AG10803 (cell line): ENCODE measurements at regions not wholly inside any gene's neighbourhood (a gene's known extent, or its start where the extent isn't known, plus 50 kb on each side); places are given as distances from the start of the nearest gene placed in this dataset.

Experiments used
- DNase-seq: peaks from one replicate; pipeline ENCODE4 v3.0.0; 2010; ENCODE audit warnings: low read depth
- H3K4me3 ChIP-seq: 2 replicates; pipeline ENCODE4 v1.5.1; 2011; ENCODE audit warnings: mild to moderate bottlenecking, low read length, control low read depth
- TF ChIP-seq, protein P1 (sequence below): conservative IDR thresholded peaks from 2 replicates; pipeline ENCODE4 v1.5.1; 2011; ENCODE audit warnings: mild to moderate bottlenecking, low read length, control low read depth, inconsistent platforms

GRCh38 chr10:78798976-78799730 lies 269.6 kb upstream of the ZMIZ1 start:
- no peak overlapping the region for H3K4me3 ChIP-seq
- TF ChIP-seq, protein P1, sequence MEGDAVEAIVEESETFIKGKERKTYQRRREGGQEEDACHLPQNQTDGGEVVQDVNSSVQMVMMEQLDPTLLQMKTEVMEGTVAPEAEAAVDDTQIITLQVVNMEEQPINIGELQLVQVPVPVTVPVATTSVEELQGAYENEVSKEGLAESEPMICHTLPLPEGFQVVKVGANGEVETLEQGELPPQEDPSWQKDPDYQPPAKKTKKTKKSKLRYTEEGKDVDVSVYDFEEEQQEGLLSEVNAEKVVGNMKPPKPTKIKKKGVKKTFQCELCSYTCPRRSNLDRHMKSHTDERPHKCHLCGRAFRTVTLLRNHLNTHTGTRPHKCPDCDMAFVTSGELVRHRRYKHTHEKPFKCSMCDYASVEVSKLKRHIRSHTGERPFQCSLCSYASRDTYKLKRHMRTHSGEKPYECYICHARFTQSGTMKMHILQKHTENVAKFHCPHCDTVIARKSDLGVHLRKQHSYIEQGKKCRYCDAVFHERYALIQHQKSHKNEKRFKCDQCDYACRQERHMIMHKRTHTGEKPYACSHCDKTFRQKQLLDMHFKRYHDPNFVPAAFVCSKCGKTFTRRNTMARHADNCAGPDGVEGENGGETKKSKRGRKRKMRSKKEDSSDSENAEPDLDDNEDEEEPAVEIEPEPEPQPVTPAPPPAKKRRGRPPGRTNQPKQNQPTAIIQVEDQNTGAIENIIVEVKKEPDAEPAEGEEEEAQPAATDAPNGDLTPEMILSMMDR = no peak
- DNase-seq = no peak

DNA sequence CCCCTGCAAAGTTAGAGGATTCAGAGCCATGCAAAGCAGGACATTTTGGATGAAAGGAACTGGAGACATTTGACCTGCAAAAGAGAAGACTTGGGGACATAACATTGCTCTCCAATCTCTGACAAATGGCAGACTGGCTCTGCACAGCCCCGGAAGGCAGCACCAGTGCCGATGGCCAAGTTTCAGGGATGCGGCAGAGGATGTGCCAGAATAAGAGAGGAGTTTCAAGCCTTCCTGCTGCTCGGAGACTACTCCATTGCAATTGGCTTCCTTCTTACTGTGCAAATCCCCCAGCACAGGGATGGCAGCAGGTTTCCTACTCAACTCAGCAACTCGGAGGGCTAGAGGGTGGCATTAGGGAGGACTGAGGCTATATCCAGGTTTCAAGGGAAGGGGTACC lies 268.8 kb upstream of the ZMIZ1 start:
- no peak for DNase-seq
- H3K4me3 ChIP-seq = no peak overlapping the region
- TF ChIP-seq, protein P1 = no peak

GRCh38 chr10:78800535-78801320 lies 268.0 kb upstream of the ZMIZ1 start:
- no peak for DNase-seq
- TF ChIP-seq, protein P1 = no peak
- H3K4me3 ChIP-seq = no peak overlapping the region

DNA sequence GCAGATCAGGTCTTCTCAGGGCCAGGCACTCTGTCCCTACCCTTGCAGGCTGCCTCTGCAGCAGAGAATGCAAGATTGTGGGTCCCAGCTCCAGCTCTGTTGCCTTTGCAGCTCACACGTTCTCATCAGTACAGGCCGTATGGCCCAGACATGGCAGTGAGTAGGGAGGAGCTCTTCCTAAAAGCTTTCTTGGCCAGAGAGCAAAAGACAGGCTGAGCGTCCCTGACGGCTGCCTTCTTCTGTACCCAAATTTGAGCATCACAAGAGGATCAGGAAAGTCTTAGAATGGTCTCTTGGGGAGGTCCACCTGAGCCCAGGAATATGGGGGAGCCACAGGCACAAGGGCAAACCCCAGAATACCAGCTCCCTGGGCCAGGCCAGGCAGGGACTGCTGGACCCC lies 266.3 kb upstream of the ZMIZ1 start:
- H3K4me3 ChIP-seq = peak overlapping the region; percentile 3; the same call in 1 of the 2 replicates
- DNase-seq = peak; percentile 37
- TF ChIP-seq, protein P1 = no peak

DNA sequence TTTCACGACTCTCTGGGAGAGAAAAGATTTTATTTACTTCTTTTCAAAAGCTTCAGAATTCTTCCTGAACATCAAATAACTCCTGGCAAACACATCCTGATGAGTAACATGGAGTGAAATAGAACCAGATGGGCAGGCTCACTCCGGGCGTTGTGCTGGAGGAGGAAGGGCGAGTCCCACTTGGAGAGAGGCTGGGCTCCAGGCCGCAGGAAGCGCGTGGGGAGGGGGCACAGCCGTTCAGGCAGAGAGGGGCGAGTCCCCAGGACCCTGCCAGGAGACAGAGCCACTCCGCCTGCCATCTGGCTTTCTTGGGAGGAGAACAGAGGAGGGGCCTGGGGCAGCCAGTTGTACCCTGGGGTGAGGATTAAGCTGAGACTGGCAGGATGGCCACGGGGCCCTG lies 265.9 kb upstream of the ZMIZ1 start:
- DNase-seq = peak; percentile 85
- H3K4me3 ChIP-seq = 0 out of 2 replicates have a peak overlapping the region, but pooled peaks have one; percentile 3
- TF ChIP-seq, protein P1 = no peak

DNA sequence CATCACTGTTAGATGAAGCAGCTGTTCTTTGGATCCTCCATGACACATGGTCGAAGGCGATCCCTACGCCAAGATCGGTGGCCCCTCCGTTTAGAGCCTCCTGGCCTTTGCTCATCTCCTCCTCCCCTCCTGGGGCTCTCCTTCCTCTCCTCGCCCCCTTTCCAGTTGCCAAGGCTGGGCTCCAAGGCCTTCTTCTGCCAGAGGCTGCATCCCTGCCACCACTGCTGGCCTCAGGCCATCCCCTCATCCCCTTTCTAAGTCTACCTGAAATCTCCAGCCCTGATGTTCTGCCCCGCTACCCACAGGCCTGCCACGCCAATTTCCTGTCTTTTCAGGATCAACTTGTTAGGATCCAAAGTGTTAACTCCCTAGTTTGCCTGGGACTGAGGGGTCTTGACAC lies 265.1 kb upstream of the ZMIZ1 start:
- H3K4me3 ChIP-seq = no peak overlapping the region
- no peak for DNase-seq
- TF ChIP-seq, protein P1 = no peak
